Testis (tissue), 2 donors: ENCODE measurements at regions not wholly inside any gene's neighbourhood (a gene's known extent, or its start where the extent isn't known, plus 50 kb on each side); places are given as distances from the start of the nearest gene placed in this dataset.

Experiments used
- CTCF ChIP-seq, 3 experiments: fragments of 450-650 bp in 2 of 3; fragments of 200-600 bp in 1 of 3; sonication (generic) in 1 of 3; IDR thresholded peaks; one replicate each; pipeline ENCODE4 v1.5.1; 2016 to 2019; ENCODE audit warnings: antibody characterized with exemption in 3 of 3, mild to moderate bottlenecking in 2 of 3, moderate library complexity in 1 of 3
- POLR2A ChIP-seq: fragments of 450-650 bp; IDR thresholded peaks from one replicate; pipeline ENCODE4 v1.6.1; 2017; ENCODE audit warnings: antibody characterized with exemption, mild to moderate bottlenecking, moderate library complexity

GRCh38 chr1:195915826-195916225 lies 692.4 kb downstream of the KCNT2 start:
- TF ChIP-seq CTCF (IDR thresholded peaks at IDR 0.05) (no peak), POLR2A (no peak)
